ENCODE measurements at regions not wholly inside any gene's neighbourhood (a gene's known extent, or its start where the extent isn't known, plus 50 kb on each side); places are given as distances from the start of the nearest gene placed in this dataset.

GRCh38 chr18:61679836-61680235 lies 213.0 kb downstream of the RNF152 start:
- Histone ChIP-seq H3K9ac (ENCODE audit: low read depth in 1 of 2, low read length in 2 of 2) (no peak overlapping the region), H3K4me3 (ENCODE audit: low read length in 2 of 2) (no peak overlapping the region), H3K9me3 (ENCODE audit: control insufficient read depth in 2 of 2, low read length in 2 of 2) (peaks cover 0 to 7% of the 10 kb centered on the region in 2 donors)

GRCh38 chr18:61677435-61677970 lies 215.3 kb downstream of the RNF152 start:
- no peaks in the 10 kb centered on the region for H3K4me1 ChIP-seq (ENCODE audit: control insufficient read depth in 2 of 2, insufficient read depth in 2 of 2, low read length in 2 of 2)
- no peaks in the 10 kb centered on the region for H3K36me3 ChIP-seq (ENCODE audit: control insufficient read depth in 2 of 2, insufficient read depth in 2 of 2, low read length in 2 of 2)
- peaks cover 0 to 7% of the 10 kb centered on the region in 2 donors for H3K9me3 ChIP-seq (ENCODE audit: control insufficient read depth in 2 of 2, low read length in 2 of 2)
- no peaks in the 10 kb centered on the region for H3K27me3 ChIP-seq (ENCODE audit: control insufficient read depth in 2 of 2, insufficient read depth in 2 of 2, low read length in 2 of 2)
- H3K4me3 ChIP-seq (ENCODE audit: low read length in 2 of 2) = no peak overlapping the region
- no peak overlapping the region for H3K27ac ChIP-seq (ENCODE audit: low read depth in 2 of 2, low read length in 2 of 2)
- H3K9ac ChIP-seq (ENCODE audit: low read depth in 1 of 2, low read length in 2 of 2) = no peak overlapping the region

More at GRCh38 chr18:61679836-61680235, 213.0 kb downstream of the RNF152 start:
- Histone ChIP-seq H3K27ac (ENCODE audit: low read depth in 2 of 2, low read length in 2 of 2) (no peak overlapping the region), H3K4me1 (ENCODE audit: control insufficient read depth in 2 of 2, insufficient read depth in 2 of 2, low read length in 2 of 2) (no peaks in the 10 kb centered on the region), H3K27me3 (ENCODE audit: control insufficient read depth in 2 of 2, insufficient read depth in 2 of 2, low read length in 2 of 2) (no peaks in the 10 kb centered on the region), H3K36me3 (ENCODE audit: control insufficient read depth in 2 of 2, insufficient read depth in 2 of 2, low read length in 2 of 2) (no peaks in the 10 kb centered on the region)

DNA sequence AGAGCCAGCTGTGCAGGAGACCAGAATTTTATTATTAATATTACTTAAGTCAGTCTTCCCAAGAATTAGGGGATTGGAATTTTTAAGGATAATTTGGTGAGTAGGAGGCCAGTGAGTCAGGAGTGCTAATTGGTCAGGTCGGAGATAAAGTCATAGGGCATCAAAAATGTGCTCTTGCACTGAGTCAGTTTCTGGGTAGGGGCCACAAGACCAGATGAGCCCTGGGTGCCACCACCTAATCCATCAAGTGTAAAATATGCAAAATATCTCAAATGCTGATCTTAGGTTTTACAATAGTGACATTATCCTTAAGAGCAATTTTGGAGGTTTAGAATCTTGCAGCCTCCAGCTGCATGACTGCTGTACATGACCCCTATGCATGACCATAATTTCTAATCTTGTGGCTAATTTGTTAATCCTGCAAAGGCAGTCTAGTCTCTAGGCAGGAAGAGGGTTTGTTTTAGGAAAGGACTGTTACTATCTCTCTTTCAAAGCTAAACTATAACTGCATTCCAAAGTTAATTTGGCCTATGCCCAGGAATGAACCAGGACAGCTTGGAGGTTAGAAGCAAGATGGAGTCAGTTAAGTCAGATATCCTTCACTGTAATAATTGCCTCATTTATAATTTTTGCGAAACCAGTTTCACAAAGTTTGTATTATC lies 215.9 kb downstream of the RNF152 start:
- Histone ChIP-seq H3K4me3 (ENCODE audit: low read length in 2 of 2) (no peak overlapping the region), H3K36me3 (ENCODE audit: control insufficient read depth in 2 of 2, insufficient read depth in 2 of 2, low read length in 2 of 2) (no peaks in the 10 kb centered on the region), H3K27ac (ENCODE audit: low read depth in 2 of 2, low read length in 2 of 2) (no peak overlapping the region), H3K9ac (ENCODE audit: low read depth in 1 of 2, low read length in 2 of 2) (no peak overlapping the region), H3K9me3 (ENCODE audit: control insufficient read depth in 2 of 2, low read length in 2 of 2) (peaks cover 0 to 7% of the 10 kb centered on the region in 2 donors), H3K4me1 (ENCODE audit: control insufficient read depth in 2 of 2, insufficient read depth in 2 of 2, low read length in 2 of 2) (no peaks in the 10 kb centered on the region), H3K27me3 (ENCODE audit: control insufficient read depth in 2 of 2, insufficient read depth in 2 of 2, low read length in 2 of 2) (no peaks in the 10 kb centered on the region)

DNA sequence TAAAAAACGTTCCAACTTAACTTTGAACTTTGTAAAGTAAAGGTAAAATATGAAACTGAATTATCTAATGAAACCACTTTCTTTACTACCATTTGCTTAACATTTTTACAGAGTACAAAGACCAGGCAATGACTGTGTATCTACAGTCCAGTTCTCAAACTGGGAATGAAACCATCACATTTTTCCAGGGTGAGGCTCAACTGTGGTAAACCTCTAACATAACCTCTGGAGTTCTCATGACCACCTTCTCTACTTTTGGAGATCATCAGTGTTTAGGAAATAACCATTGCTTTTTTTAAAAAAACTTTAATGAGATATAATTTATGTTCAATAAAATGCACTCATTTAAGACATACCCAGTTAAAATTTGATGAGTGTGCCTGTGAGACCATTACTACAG lies 223.5 kb downstream of the RNF152 start:
- Histone ChIP-seq H3K27me3 (ENCODE audit: control insufficient read depth in 2 of 2, insufficient read depth in 2 of 2, low read length in 2 of 2) (no peaks in the 10 kb centered on the region), H3K4me3 (ENCODE audit: low read length in 2 of 2) (no peak overlapping the region), H3K4me1 (ENCODE audit: control insufficient read depth in 2 of 2, insufficient read depth in 2 of 2, low read length in 2 of 2) (peaks cover 0 to 23% of the 10 kb centered on the region in 2 donors), H3K27ac (ENCODE audit: low read depth in 2 of 2, low read length in 2 of 2) (peak overlapping the region in 1 of 2 donors; percentile 54), H3K9me3 (ENCODE audit: control insufficient read depth in 2 of 2, low read length in 2 of 2) (no peaks in the 10 kb centered on the region), H3K36me3 (ENCODE audit: control insufficient read depth in 2 of 2, insufficient read depth in 2 of 2, low read length in 2 of 2) (no peaks in the 10 kb centered on the region), H3K9ac (ENCODE audit: low read depth in 1 of 2, low read length in 2 of 2) (no peak overlapping the region)

GRCh38 chr18:61666876-61667590 lies 225.8 kb downstream of the RNF152 start:
- Histone ChIP-seq H3K4me1 (ENCODE audit: control insufficient read depth in 2 of 2, insufficient read depth in 2 of 2, low read length in 2 of 2) (peaks cover 0 to 24% of the 10 kb centered on the region in 2 donors), H3K36me3 (ENCODE audit: control insufficient read depth in 2 of 2, insufficient read depth in 2 of 2, low read length in 2 of 2) (no peaks in the 10 kb centered on the region), H3K9me3 (ENCODE audit: control insufficient read depth in 2 of 2, low read length in 2 of 2) (no peaks in the 10 kb centered on the region), H3K4me3 (ENCODE audit: low read length in 2 of 2) (no peak overlapping the region), H3K27me3 (ENCODE audit: control insufficient read depth in 2 of 2, insufficient read depth in 2 of 2, low read length in 2 of 2) (no peaks in the 10 kb centered on the region), H3K27ac (ENCODE audit: low read depth in 2 of 2, low read length in 2 of 2) (no peak overlapping the region), H3K9ac (ENCODE audit: low read depth in 1 of 2, low read length in 2 of 2) (no peak overlapping the region)

- no peak overlapping the region for H3K9ac ChIP-seq (ENCODE audit: low read depth in 1 of 2, low read length in 2 of 2)
- H3K36me3 ChIP-seq (ENCODE audit: control insufficient read depth in 2 of 2, insufficient read depth in 2 of 2, low read length in 2 of 2) = no peaks in the 10 kb centered on the region
- no peaks in the 10 kb centered on the region for H3K9me3 ChIP-seq (ENCODE audit: control insufficient read depth in 2 of 2, low read length in 2 of 2)
- H3K27me3 ChIP-seq (ENCODE audit: control insufficient read depth in 2 of 2, insufficient read depth in 2 of 2, low read length in 2 of 2) = no peaks in the 10 kb centered on the region
- peaks cover 0 to 21% of the 10 kb centered on the region in 2 donors for H3K4me1 ChIP-seq (ENCODE audit: control insufficient read depth in 2 of 2, insufficient read depth in 2 of 2, low read length in 2 of 2)
- H3K27ac ChIP-seq (ENCODE audit: low read depth in 2 of 2, low read length in 2 of 2) = peak overlapping the region; percentile 33 to 74
- no peak overlapping the region for H3K4me3 ChIP-seq (ENCODE audit: low read length in 2 of 2)
Observed at GRCh38 chr18:61664419-61665084, 228.3 kb downstream of the RNF152 start.

DNA sequence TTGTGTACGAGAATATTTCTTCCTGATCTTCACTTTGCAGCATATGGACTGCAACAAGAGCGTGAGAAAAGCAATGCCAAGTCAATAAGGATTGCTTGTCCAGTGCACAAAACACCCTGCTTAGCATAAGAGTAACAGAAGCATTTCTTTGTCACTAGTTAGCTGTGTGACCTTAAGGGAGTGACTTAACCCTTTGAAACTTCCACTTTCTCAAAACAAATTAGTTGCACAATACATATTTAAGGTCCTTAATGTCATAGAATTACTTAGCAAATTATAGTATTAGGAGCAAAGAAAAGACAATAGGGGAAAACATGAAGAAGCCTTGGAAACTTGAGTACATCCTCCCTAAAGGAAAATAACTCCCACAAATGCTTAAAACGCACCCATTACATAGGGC lies 230.1 kb downstream of the RNF152 start:
- Histone ChIP-seq H3K27me3 (ENCODE audit: control insufficient read depth in 2 of 2, insufficient read depth in 2 of 2, low read length in 2 of 2) (no peaks in the 10 kb centered on the region), H3K4me1 (ENCODE audit: control insufficient read depth in 2 of 2, insufficient read depth in 2 of 2, low read length in 2 of 2) (peaks cover 0 to 14% of the 10 kb centered on the region in 2 donors)

GRCh38 chr18:61658431-61658830 lies 234.4 kb downstream of the RNF152 start:
- Histone ChIP-seq H3K4me1 (ENCODE audit: control insufficient read depth in 2 of 2, insufficient read depth in 2 of 2, low read length in 2 of 2) (peaks cover 0 to 7% of the 10 kb centered on the region in 2 donors), H3K9me3 (ENCODE audit: control insufficient read depth in 2 of 2, low read length in 2 of 2) (no peaks in the 10 kb centered on the region), H3K9ac (ENCODE audit: low read depth in 1 of 2, low read length in 2 of 2) (no peak overlapping the region), H3K4me3 (ENCODE audit: low read length in 2 of 2) (no peak overlapping the region), H3K27me3 (ENCODE audit: control insufficient read depth in 2 of 2, insufficient read depth in 2 of 2, low read length in 2 of 2) (no peaks in the 10 kb centered on the region), H3K36me3 (ENCODE audit: control insufficient read depth in 2 of 2, insufficient read depth in 2 of 2, low read length in 2 of 2) (no peaks in the 10 kb centered on the region), H3K27ac (ENCODE audit: low read depth in 2 of 2, low read length in 2 of 2) (no peak overlapping the region)

More for the DNA sequence above, 230.1 kb downstream of the RNF152 start:
- H3K27ac ChIP-seq (ENCODE audit: low read depth in 2 of 2, low read length in 2 of 2) = no peak overlapping the region
- H3K9ac ChIP-seq (ENCODE audit: low read depth in 1 of 2, low read length in 2 of 2) = no peak overlapping the region
- H3K4me3 ChIP-seq (ENCODE audit: low read length in 2 of 2) = no peak overlapping the region
- H3K36me3 ChIP-seq (ENCODE audit: control insufficient read depth in 2 of 2, insufficient read depth in 2 of 2, low read length in 2 of 2) = no peaks in the 10 kb centered on the region
- no peaks in the 10 kb centered on the region for H3K9me3 ChIP-seq (ENCODE audit: control insufficient read depth in 2 of 2, low read length in 2 of 2)

- Histone ChIP-seq H3K4me3 (ENCODE audit: low read length in 2 of 2) (no peak overlapping the region), H3K9ac (ENCODE audit: low read depth in 1 of 2, low read length in 2 of 2) (no peak overlapping the region), H3K9me3 (ENCODE audit: control insufficient read depth in 2 of 2, low read length in 2 of 2) (no peaks in the 10 kb centered on the region), H3K27me3 (ENCODE audit: control insufficient read depth in 2 of 2, insufficient read depth in 2 of 2, low read length in 2 of 2) (no peaks in the 10 kb centered on the region), H3K36me3 (ENCODE audit: control insufficient read depth in 2 of 2, insufficient read depth in 2 of 2, low read length in 2 of 2) (no peaks in the 10 kb centered on the region), H3K27ac (ENCODE audit: low read depth in 2 of 2, low read length in 2 of 2) (no peak overlapping the region), H3K4me1 (ENCODE audit: control insufficient read depth in 2 of 2, insufficient read depth in 2 of 2, low read length in 2 of 2) (peaks cover 0 to 14% of the 10 kb centered on the region in 2 donors)
Observed at GRCh38 chr18:61657066-61657732, 235.6 kb downstream of the RNF152 start.
